HT-29 (cell line): ENCODE measurements at regions not wholly inside any gene's neighbourhood (a gene's known extent, or its start where the extent isn't known, plus 50 kb on each side); places are given as distances from the start of the nearest gene placed in this dataset.
"Not testable (repeated sequence)": the region's sequence is repeated elsewhere in the genome, so short reads cannot be mapped to it uniquely, and the experiment has no call there.

Experiments
- DNase-seq: peaks from one replicate; pipeline ENCODE4 v3.0.0-alpha.2; 2015; ENCODE audit warnings: low spot score

DNA sequence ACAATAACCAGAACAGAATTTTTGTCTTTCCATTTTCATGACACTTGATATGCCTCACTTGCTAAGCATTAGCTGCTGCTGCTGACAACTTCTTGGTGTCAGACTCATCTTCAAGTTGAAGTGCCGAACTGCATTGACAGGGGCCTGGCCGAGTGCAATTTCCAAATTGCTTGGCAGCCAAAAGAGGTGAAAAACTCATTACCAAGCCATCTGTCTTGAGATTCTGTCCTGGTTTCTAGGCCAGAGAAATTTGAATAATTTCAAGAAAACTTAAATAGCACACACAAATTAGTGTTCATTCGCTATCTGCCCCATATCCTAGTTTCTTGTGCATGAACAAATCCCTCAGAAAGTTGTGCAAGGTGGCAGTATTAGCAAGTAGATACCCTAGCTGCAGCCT, 165.3 kb upstream of the RASSF8 start:
- DNase-seq, result no peak

DNA sequence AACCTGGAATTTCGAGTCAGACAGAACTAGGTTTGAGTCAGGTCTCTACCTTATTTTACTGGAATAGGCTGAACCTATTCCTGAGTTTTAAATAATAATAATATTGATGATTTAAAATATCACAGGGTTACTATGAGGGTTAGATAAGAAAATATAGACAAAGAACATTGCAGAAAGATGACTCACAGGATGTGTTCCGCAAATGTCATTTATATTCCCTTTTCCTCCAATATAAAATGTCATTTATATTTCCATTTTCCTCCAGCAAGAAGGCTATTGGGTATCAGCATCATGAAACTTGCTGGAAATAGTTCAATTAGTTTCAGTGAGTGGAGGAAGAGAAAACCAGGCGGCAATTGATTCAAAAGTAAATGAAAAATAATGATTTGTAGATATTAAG, 163.9 kb upstream of the RASSF8 start:
- DNase-seq, result no peak

DNA sequence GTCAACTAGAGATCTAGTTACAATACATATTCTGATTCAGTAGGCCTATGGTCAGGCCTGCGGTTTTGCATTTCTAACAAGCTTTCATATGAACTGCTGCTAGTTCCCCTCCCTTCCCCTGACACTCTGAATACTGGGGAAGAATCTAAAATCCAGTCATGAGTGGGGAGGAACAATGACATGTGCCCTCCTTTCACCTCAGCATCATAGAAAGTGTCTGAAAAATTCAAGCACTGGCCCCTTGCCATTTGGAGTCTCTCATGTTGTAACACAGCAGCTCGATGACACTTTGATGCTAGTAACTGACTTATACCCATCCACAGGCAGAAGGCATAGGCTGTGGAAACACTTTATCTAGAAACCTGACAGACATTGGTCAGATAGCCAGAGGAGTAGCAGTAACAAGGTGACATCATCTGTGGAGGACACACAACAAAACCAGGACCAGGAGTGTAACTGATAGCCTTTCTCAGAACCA, 161.9 kb upstream of the RASSF8 start:
- DNase-seq, result no peak

DNA sequence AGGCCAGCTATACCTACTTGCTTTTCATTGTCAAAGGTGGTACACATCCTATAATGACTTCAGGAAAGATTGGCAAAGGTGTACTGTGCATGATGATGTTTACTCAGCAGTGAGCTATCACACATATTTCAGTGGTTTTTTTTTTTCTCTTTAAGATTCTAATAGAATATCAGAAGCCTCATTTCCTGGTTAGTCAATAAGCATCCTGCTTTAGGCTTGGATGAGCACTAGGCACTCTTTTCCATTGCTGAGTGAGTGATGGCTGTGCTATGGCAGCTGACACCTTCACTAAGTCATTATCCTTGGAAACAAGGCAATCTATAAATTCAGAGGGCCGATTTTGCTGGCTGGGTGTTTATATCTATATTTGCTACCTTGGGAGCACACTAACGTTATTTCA, 161.1 kb upstream of the RASSF8 start:
- no peak for DNase-seq

DNA sequence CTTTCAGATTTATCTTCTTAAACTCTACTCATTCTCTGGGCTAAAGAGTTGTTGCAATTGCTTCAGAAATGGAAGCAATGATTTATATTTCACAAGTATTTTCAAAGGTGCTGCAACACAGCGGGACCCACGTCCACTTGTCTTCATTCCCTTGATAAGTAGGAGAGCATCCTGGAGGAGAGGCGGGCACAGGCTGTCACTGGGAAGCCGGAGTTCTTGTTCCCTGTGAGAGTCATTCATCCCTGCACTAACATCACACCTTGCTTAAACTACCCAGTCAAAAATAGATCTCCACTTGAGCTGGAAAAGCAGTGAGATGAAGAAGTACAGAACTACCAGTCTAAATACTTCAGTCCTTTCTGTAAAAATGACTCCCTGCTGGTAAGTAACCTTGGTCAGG, 160.5 kb upstream of the RASSF8 start:
- no peak for DNase-seq

DNA sequence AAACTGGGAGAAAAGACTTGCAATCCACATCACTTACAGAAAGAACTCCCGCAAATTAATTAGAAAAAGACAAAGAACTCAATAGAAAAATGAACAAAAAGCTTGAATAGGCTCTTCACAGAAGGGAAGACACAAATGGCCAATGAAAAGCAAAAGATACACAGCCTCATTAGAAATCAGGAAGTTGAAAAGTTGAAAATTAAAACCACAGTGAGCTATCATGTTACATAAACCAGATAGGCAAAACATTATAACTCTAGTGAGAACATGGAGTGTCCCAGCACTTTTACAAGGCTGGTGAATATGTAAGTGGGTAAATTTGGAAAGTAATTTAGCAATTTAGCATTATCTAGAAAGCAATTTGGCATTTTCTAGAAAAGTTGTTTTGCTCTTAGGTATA, 158.4 kb upstream of the RASSF8 start:
- no peak for DNase-seq

DNA sequence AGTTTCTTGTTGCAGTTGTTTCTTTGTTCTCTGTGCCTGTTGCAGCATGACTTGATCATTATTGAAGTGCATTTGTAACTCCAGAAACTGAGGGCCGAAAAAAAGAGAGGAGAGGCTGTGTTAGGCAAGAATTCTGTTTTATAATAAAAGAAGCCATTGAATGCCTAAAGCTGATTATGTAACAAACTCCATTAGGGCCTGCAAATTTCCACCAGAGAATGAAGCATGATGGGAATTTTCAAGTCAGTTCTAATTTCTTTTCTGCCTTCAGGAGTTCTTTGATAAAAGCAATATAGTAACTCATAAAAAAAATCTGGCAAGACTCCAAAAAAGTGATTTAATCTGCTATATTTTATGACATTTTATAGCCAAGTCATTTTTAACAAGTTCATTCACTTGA, 156.7 kb upstream of the RASSF8 start:
- peak; percentile 23 for DNase-seq

DNA sequence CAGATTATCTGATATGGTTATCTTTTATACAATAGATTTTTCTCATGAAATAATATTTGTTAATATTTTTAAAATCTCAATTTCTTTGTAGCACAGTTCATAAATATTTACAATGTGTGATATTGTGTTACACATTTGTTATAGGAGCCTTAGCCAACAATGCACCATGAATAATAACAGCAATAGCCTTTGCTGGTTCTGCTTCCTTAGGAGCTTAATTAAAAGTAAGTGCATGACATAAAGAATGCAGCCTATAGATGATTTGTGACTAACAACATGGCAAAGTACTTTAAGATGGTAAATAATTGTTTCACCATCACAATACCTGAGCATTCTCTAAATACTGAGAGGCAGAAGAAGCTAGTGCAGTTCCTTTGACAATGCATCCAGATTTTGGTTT, 156.3 kb upstream of the RASSF8 start:
- no peak for DNase-seq

DNA sequence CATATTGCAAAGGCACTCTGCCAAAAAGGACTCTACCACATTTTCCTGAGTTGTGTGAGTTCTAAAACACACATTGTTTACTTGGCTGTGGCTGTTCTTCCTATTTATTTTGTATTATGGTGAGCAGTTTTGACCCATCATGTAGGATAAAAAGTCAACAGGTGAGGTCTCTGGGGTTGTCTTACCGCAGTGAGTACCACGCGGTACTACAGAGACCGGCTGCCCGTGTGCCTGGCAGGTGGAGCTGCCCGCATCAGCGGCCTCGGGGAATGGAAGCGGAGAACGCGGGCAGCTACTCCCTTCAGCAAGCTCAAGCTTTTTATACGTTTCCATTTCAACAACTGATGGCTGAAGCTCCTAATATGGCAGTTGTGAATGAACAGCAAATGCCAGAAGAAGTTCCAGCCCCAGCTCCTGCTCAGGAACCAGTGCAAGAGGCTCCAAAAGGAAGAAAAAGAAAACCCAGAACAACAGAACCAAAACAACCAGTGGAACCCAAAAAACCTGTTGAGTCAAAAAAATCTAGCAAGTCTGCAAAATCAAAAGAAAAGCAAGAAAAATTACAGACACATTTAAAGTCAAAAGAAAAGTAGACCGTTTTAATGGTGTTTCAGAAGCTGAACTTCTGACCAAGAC, 155.3 kb upstream of the RASSF8 start:
- DNase-seq, result not testable (repeated sequence)

DNA sequence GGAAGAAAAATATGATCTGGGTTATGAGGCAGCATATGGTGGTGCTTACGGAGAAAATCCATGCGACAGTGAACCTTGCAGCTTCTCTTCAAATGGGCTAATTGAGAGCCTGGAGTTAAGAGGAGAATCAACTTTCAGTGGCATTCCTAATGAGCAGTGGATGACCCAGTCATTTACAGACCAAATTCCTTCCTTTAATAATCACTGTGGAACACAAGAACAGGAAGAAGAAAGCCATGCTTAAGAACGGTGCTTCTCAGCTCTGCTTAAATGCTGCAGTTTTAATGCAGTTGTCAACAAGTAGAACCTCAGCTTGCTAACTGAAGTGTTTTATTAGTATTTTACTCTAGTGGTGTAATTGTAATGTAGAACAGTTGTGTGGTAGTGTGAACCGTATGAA, 154.2 kb upstream of the RASSF8 start:
- DNase-seq, result not testable (repeated sequence)

DNA sequence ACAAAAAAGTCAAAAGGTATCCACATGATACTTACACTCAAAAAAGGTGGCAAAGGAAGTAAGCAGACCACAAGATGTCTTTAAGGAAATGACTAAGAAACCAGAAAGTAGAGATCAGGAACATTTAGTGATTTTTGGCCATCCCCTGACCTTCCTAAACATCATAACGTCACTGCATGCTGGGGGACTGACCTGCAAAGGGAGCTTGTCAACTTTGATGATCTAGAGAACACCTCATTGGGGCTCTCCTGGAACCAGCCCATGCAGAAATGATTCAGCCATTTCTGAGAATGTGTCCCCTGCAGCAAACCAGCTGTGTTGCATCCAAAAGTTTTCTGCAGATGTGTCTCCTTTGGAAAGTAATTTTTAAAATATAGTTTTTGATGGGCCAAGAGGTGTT, 152.2 kb upstream of the RASSF8 start:
- DNase-seq, result no peak

DNA sequence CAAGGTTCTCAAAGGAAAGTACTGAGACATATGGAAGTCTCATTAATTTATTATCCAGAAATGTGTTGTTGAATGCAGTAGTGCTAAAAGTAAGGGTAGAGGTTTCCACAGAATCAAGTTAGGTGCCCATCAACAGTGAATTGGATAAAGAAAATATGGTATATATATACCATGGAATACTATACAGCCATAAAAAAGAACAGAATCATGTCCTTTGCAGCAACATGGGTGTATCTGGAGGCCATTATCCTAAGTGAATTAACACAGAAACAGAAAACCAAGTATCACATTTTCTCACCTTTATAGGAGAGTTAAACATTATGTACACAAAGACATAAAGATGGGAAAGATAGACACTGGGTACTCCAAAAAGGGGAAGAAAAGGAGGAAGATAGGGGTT, 149.9 kb upstream of the RASSF8 start:
- DNase-seq, result no peak

DNA sequence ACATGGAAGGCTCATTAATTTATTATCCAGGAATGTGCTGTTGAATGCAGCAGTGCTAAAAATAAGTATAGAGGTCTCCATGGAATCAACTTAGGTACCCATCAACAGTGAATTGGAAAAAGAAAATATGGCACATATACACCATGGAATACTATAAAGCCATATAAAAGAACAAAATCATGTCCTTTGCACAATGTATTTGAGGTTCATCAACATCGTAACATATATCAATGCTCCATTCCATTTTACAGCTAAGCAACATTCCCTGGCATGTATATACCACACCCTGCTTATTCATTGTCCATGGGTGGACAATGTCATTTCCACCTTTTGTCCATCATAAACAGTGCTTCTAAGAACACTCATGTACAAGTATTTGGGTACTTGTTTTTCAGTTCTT, 147.8 kb upstream of the RASSF8 start:
- no peak for DNase-seq

DNA sequence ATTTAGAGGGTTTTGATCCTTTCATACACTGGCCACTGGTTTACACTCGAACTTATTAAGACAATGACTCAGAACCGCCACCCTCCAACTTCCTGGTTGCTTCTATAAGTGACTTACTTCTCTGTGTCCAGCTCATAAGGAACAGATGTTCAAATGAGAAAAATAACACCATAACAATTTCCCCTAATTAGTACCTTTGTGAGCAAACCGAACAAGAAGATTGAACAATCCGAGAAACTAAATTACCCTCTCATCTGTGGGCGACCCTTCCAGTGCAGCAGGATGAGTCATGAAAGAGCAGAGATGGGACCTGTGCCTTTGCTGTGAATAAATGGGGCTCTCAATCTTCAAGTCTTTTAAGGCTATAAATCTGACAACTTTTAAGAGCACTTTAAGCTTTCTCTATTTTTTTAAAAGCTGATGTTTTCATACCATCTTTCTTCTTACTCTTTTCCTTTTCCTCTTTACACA, 146.8 kb upstream of the RASSF8 start:
- peak; percentile 46 for DNase-seq

DNA sequence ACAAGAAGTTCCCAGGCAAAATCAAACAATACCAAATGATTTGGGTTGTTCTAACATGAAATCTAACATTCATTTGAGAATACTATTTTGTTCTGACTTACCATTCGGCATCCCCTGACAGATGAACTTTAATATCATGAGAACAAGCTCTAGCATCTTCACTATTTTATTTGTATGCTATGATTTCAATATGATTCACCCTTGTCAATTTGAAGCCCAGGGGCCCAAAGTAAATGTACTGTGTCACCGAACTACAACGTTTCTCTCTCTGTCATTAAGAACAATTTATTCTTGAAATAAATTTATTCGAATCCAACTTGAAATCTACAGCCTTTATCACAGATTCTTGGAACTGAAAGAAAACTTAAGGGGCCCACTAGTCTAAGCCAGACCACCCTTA, 146.2 kb upstream of the RASSF8 start:
- no peak for DNase-seq

DNA sequence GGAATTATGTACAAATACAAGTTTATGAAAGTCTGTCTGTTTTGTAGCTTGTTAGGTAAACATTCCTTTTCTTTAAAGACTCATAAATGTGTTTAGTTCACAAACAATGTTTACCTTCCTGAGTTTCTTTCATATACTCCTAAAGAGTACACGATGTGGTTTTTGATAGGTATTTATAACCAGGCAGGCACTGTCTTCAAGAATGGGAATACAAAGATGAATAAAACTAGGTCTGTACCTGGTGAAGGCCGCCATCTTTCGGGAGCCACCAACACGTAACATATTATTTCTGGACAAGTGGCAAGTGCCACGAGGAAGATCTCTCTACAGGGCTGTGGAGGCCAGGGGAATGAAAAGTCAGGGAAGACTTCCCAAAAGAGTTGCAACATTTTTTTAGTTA, 144.6 kb upstream of the RASSF8 start:
- DNase-seq, result no peak

DNA sequence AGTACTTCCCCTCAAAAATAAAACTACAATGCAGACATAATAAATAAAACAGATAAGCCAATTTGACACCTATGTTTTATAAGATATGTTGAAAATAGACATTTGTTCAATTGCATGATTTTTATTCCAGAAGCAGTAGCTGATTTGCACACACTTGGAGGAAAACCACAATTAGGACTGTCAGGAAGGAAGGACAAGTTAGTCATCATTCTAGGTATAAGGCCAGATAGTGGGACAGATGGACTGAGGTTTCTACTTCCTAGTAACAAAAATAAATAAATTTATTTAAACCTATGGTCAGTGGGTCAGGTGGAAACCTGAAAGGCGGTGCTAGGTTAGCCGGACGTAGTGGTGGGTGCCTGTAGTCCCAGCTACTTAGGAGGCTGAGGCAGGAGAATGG, 141.8 kb upstream of the RASSF8 start:
- DNase-seq, result no peak

DNA sequence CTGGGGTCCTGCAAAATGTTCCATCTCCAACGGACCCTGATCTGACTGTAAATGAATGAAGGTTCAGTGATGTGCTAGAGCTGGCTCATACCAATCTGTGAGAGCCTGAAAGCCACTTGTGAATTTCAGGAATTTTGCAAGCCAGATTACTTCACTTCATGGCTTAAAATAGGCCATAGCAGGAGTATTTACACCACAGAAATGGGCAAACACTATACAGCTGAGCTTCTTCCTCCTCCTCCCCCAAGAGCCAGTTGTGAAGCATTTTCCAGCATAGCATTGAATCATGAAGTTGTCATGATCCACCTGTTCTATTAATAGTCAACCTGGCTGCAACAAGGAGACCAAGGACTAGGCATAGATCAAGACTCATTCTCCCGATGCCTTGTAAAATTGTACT, 141.3 kb upstream of the RASSF8 start:
- DNase-seq, result no peak

DNA sequence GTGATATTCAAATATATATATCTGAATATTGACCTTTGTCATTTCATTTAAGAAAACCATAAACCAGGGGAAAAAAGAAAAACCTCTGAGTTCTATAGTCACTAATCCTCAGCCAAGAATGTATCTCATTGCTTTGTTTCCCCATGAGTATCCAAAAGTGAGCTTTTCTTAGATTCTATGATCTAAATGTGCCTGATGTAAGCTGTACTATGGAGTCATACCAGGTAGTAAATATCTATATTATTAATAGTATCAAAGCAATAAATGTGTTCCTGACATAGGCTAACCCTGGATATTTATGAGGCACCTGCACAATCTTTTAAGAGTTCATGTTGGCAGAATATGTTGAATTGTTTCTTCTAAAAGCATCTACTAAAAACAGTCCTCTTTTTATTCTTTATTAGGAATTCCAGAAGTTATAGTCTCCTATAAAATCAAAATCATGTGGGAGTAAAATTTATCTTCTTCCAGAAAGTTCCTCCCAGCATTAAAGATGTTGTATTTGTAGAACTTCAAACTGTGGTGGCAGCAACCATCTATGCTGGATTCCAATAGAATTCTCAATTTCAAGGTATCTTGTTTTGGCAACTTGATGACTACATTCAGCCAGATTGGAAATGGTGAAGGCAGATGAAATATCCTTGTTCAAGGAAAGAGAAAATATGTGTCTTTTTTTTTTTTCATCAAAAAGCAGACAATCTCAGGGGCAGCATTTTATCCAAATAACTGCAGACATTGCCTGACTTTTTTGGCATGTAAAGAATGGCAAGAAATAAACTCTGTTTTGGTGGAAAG, 139.7 kb upstream of the RASSF8 start:
- DNase-seq, result no peak

DNA sequence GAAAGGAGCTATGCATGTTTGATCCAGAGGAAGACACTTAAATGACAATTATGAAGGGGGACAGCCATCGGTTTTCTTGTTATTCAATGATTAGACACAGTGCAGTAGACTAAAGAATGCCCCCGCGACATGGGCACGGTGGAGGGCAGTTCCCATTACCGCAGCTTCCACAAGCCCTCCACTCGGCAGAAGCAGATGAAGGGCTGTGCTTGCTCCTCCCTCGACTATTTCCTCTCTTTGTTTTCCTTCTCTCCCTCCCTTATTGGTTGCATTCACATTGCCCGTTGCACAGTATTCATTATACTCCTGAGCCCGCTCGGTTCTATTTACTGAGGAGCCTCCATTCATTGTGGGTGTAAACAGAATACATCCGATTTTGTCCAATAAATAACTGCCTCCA, 138.8 kb upstream of the RASSF8 start:
- DNase-seq, result no peak

DNA sequence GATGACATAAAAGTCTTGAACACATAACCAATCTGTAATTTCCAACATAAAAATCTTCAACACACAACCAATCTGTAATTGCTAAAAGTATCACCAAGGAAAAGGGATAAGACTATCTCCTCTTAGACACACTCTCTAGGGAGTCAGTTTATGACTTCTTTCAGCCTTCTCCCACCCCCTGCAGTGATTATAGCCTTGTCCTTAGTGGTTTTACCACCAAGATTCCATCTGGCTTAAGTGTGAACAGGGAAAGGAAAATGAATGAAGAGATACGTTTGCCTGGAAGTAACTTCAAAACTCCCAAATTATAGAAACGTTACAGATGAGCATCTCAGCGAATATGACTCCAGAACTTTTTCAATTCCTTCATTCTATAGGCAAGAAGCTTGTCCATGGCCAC, 136.2 kb upstream of the RASSF8 start:
- DNase-seq, result no peak

DNA sequence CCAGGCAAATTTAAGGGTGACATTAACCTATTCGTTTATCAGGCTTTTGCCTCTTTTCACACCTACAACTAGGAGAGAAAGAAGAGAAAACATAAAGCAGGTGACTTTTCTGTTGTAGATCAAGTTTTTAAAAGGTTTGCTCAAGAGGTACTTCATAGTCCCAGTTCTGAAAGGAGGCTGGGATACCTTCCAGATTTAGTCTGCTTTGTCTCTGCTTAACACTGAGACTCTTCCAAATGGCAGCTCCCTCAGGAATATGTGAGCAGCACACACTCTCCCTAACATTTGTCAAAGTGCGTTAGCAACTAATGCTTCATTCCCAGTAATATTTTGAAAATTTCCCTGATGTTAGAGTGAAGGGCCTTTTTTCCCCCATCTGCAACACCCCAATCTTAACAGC, 133.7 kb upstream of the RASSF8 start:
- no peak for DNase-seq

DNA sequence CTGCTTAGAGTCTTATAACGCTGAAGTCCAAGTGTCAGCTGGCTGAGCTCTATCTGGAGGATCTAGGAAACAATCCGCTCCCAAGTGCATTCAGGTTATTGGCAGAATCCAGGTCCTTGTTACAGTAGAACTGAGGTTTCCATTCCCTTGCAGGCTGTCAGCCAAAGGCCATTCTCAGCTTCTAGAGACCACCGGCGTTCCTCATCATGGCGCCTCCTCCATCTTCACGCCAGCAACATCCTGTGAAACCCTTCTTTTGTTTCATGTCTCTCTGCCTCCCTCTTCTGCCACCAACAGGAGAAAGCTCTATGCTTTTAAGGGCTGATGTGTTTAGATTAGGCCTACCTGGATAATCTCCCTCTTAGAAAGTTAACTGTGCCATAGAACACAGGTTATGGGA, 133.0 kb upstream of the RASSF8 start:
- no peak for DNase-seq
